Eye (tissue), 1 donor: ENCODE measurements at regions not wholly inside any gene's neighbourhood (a gene's known extent, or its start where the extent isn't known, plus 50 kb on each side); places are given as distances from the start of the nearest gene placed in this dataset.
"Not testable (repeated sequence)": the region's sequence is repeated elsewhere in the genome, so short reads cannot be mapped to it uniquely, and the experiment has no call there.

ENCODE experiments used
- DNase-seq: peaks from one replicate; pipeline ENCODE4 v3.0.0-alpha.2; 2015

DNA sequence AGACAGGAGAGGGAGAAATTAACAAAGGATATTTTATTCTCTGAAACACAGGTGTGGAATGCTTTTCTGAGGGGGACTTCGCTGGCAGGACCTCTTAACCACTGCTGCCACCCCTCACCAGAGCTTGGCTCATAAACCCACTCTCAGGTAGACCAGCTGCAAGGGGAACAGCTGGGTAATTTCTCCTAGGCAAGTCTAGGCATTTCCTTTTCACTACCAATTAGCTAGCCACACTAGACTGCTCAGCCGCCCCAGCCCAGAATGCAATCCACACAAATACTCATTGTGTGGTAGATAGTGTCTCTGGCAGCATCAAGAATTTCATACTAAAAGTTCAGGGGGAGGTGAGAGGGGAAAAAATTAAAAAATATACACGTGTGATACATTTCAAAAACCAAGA is 267.6 kb upstream of the ID4 start:
- peak; percentile 10 for DNase-seq

DNA sequence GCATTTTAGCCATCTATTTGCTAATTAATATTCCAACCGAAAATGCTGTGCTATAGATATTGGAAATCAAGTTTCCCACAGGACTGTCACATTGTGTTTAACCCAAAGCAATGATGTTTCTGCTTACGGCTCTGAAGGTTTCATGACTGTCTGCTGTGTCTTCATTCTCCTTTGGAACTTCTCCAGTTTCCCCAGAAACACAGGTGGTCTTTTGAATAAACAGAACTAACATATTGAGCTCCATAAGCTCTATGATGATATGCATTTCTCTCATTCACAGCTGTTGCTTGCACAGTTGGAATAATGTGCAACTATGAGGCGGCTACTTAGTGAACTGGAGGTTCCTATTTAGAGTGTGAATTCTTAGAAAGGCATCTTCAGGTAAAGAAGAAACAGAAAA is 266.0 kb upstream of the ID4 start:
- DNase-seq = peak; percentile 6

DNA sequence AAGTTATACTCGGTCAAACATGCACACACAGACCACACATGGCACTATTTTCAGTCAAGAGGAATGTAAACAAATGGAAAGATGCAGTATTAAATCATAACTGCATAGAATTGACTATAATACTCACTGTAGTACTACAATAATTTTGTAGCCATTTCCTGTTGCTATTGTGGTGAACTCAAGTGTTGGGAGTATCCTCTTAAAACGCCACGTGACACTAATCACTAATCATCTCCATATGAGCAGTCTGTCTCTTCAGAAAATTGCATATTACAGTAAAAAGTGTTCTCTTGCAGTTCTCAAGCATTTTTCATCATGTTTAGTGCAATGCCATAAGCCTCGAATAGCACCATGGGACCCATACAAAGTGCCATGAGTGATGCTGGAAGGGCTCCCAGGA is 258.7 kb upstream of the ID4 start:
- peak; percentile 15 for DNase-seq

GRCh38 chr6:19584207-19584606 is 253.0 kb upstream of the ID4 start:
- not testable (repeated sequence) for DNase-seq

GRCh38 chr6:19587238-19587942 is 249.8 kb upstream of the ID4 start:
- DNase-seq = no peak

GRCh38 chr6:19590501-19591131 is 246.6 kb upstream of the ID4 start:
- peak; percentile 82 for DNase-seq

DNA sequence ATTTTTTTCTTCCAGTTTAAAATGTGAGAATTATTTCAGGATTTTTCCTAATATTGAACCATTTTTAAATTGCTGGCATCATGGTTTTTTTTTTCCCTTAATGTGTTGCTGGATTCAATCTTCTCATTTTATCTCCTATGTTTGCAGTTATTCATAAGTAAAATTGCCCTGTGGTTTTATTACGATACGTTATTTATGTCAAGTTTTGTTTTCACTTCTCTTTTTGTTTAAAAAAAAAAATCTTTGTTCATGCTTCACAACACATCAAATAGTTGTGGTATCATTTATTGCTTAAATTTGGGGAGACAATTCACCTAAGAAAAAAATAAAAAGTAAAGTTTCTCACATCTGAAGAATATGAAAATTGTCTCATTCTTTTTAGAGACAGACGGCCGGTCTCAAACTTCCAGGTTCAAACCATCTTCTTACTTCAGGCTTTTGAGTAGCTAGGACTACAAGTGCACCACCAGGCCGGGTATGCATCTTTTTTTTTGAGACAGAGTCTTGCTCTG is 239.3 kb upstream of the ID4 start:
- no peak for DNase-seq

- peak; percentile 37 for DNase-seq
These were observed 237.2 kb upstream of the ID4 start for GRCh38 chr6:19599796-19600464.

GRCh38 chr6:19602434-19603013 is 234.6 kb upstream of the ID4 start:
- no peak for DNase-seq

DNA sequence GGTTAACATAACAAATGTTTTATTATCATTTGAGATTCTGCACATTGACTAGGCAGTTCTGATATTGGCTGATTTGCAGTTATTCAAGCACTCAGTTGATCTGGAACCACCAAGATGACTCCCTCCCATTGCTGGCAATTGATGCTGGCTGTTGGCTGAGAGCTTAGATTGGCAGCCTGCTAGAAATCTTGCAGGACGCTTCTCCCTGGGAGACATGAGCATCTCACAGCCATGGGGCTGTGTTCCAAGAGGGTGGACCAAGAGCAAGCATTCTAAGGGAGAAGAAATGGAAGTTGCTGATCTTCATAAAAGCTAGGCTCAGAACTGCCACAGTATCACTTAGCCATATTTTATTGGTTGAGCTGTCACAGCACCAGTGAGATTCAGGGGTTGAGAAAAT is 233.4 kb upstream of the ID4 start:
- DNase-seq = no peak

- no peak for DNase-seq
These were observed 231.5 kb upstream of the ID4 start for GRCh38 chr6:19605624-19606023.

- no peak for DNase-seq
These were observed 228.6 kb upstream of the ID4 start for GRCh38 chr6:19608546-19608945.

- peak; percentile 22 for DNase-seq
These were observed 227.1 kb upstream of the ID4 start for GRCh38 chr6:19609972-19610641.

GRCh38 chr6:19612672-19613466 is 224.3 kb upstream of the ID4 start:
- DNase-seq = not testable (repeated sequence)

DNA sequence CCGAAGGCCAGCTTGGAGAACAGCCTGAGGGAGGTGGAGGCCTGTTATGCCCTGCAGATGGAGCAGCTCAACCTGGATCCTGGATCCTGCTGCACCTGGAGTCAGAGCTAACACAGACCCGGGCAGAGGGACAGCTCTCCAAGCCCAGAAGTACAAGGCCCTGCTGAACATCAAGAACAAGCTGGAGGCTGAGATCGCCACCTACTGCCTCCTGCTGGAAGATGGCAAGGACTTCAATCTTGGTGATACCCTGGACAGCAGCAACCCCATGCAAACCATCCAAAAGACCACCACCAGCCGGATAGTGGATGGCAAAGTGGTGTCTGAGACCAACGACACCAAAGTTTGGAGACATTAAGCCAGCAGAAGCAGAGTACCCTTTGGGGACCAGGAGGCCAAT is 223.5 kb upstream of the ID4 start:
- no peak for DNase-seq

DNA sequence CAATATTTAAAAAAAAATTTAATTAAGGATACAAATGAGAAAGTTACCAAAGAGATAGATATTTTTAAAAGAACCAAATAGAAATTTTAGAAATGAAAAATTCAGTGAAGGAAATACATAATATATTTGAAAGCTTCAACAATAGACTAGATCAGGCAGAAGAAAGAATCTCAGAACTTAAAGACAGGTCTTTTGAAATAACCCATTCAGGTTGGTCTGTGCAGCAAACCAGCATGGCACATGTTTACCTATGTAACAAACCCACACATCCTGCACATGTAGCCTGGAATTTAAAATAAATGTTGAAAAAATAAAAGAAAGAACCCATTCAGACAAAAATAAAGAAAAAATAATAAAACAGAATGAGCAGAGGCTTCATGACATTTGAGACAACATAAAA is 221.1 kb upstream of the ID4 start:
- no peak for DNase-seq

DNA sequence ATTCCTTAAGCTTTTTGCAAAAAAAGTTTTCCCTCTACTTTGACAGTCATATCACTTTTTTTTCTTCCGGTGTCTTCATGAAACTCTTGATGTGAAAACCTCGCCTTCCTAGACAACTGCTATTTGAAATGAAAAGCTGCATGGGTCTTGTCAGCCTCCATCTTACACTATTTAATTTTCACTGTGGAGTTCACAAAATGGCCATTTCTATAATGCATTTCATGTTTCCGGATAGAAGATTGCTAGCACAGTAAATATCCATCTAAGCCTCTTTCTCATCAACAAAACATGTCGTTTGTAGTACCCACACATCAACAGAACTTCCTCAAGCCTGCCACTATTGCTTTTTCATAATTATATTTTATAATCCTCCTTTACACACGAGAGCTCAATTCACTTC is 204.9 kb upstream of the ID4 start:
- DNase-seq = no peak

- DNase-seq = no peak
These were observed 204.4 kb upstream of the ID4 start for GRCh38 chr6:19632786-19633185.

DNA sequence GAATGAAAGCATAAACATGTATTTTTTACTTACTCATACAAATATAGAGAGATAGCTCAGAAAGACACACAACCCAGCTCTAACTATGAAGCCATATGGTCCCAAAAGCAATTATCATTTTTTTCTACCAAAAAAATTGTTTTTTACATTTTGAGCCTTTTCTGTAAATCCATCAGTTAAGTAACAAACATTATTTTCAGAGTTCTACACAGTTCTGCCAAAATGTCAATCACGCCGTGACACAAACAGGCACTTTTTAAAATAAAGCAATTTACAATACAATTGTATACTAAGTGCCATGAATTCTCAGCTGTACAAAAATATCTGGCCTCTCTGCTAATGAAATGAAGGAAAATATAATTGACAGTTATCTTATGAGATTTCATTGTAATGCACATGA is 201.4 kb upstream of the ID4 start:
- DNase-seq = no peak

DNA sequence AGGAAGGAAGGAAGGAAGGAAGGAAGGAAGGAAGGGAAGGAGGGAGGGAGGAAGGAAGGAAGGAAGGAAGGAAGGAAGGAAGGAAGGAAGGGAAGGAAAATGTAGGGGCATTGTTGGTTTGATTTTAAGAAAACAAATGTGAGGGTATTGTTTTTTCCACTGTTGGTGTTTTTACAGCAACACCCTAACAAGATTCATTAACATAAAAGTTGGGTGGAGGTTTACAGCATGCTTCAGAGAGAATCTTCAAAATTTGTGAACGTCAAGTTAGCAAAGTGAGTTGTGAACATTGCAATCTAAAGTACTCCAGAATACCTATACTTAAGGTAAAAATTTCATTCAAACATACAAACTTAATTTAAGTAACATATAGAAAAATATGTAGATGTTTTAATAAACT is 200.2 kb upstream of the ID4 start:
- no peak for DNase-seq

GRCh38 chr6:19638931-19639330 is 198.2 kb upstream of the ID4 start:
- DNase-seq = no peak

DNA sequence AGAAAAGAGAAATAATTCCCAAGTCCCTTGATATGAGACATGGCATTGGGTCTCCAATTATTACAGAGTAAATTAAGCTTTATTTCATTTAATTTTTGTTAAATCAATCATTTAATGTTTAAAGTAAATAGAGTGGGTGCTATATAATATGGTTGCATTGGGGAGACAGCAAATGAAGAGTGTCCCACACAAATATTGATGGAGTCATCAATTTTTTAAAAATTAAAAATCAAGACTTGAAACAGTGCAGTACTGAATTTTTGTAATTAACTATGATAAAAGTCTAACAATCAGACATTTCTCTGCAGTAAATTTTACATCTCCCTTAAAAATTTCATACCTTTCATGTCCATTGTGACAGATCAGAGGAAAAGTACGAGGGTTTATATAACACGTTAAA is 193.9 kb upstream of the ID4 start:
- DNase-seq = no peak
